ENCODE measurements at regions not wholly inside any gene's neighbourhood (a gene's known extent, or its start where the extent isn't known, plus 50 kb on each side); places are given as distances from the start of the nearest gene placed in this dataset.
"Not testable (repeated sequence)": the region's sequence is repeated elsewhere in the genome, so short reads cannot be mapped to it uniquely, and the experiment has no call there.

GRCh38 chr12:115319446-115320040 is 635.6 kb upstream of the TBX3 start:
- DNase-seq (ENCODE audit: low read depth) = no peak

GRCh38 chr12:115313929-115314328 is 630.0 kb upstream of the TBX3 start:
- no peak for DNase-seq (ENCODE audit: low read depth)

- DNase-seq (ENCODE audit: low read depth) = no peak
These were observed 628.9 kb upstream of the TBX3 start for GRCh38 chr12:115312901-115313300.

GRCh38 chr12:115311875-115312274 is 627.9 kb upstream of the TBX3 start:
- DNase-seq (ENCODE audit: low read depth) = no peak

GRCh38 chr12:115308918-115309317 is 624.9 kb upstream of the TBX3 start:
- no peak for DNase-seq (ENCODE audit: low read depth)

GRCh38 chr12:115306380-115306779 is 622.4 kb upstream of the TBX3 start:
- no peak for DNase-seq (ENCODE audit: low read depth)

GRCh38 chr12:115305867-115306266 is 621.9 kb upstream of the TBX3 start:
- DNase-seq (ENCODE audit: low read depth) = no peak

GRCh38 chr12:115305275-115305674 is 621.3 kb upstream of the TBX3 start:
- DNase-seq (ENCODE audit: low read depth) = no peak

GRCh38 chr12:115303723-115304309 is 619.8 kb upstream of the TBX3 start:
- DNase-seq (ENCODE audit: low read depth) = no peak

GRCh38 chr12:115297445-115297844 is 613.5 kb upstream of the TBX3 start:
- no peak for DNase-seq (ENCODE audit: low read depth)

- no peak for DNase-seq (ENCODE audit: low read depth)
These were observed 612.7 kb upstream of the TBX3 start for GRCh38 chr12:115296613-115297198.

- DNase-seq (ENCODE audit: low read depth) = no peak
These were observed 611.9 kb upstream of the TBX3 start for GRCh38 chr12:115295886-115296285.

- DNase-seq (ENCODE audit: low read depth) = no peak
These were observed 610.6 kb upstream of the TBX3 start for GRCh38 chr12:115294453-115295133.

- not testable (repeated sequence) for DNase-seq (ENCODE audit: low read depth)
These were observed 601.5 kb upstream of the TBX3 start for GRCh38 chr12:115285429-115285828.

- DNase-seq (ENCODE audit: low read depth) = no peak
These were observed 589.5 kb upstream of the TBX3 start for GRCh38 chr12:115273456-115273855.

GRCh38 chr12:115268451-115268850 is 584.5 kb upstream of the TBX3 start:
- DNase-seq (ENCODE audit: low read depth) = no peak

GRCh38 chr12:115267891-115268290 is 583.9 kb upstream of the TBX3 start:
- no peak for DNase-seq (ENCODE audit: low read depth)

GRCh38 chr12:115267464-115267863 is 583.5 kb upstream of the TBX3 start:
- DNase-seq (ENCODE audit: low read depth) = no peak

- no peak for DNase-seq (ENCODE audit: low read depth)
These were observed 580.6 kb upstream of the TBX3 start for GRCh38 chr12:115264605-115265004.

- no peak for DNase-seq (ENCODE audit: low read depth)
These were observed 577.9 kb upstream of the TBX3 start for GRCh38 chr12:115261691-115262398.

- no peak for DNase-seq (ENCODE audit: low read depth)
These were observed 577.0 kb upstream of the TBX3 start for GRCh38 chr12:115260762-115261675.
